GM13976 (cell line): ENCODE measurements at regions not wholly inside any gene's neighbourhood (a gene's known extent, or its start where the extent isn't known, plus 50 kb on each side); places are given as distances from the start of the nearest gene placed in this dataset.

Experiments used
- DNase-seq: peaks from one replicate; pipeline ENCODE4 v3.0.0; 2012; ENCODE audit warnings: low spot score
- in situ Hi-C: fragments of 300-500 bp; cut with MboI; formaldehyde crosslinking; loops from one replicate; pipeline ENCODE4 v1.12.0; 2022; ENCODE audit warnings: low sequenced_read_pairs, mixed read lengths, inconsistent platforms; ENCODE audit not compliant: unreplicated experiment
- TF ChIP-seq, protein P1 (sequence below): IDR thresholded peaks from 2 replicates; pipeline ENCODE4 v1.5.1; 2012; ENCODE audit warnings: borderline replicate concordance, mild to moderate bottlenecking; ENCODE audit not compliant: insufficient read depth; ENCODE audit errors: extremely low read depth, missing control alignments, control extremely low read depth

DNA sequence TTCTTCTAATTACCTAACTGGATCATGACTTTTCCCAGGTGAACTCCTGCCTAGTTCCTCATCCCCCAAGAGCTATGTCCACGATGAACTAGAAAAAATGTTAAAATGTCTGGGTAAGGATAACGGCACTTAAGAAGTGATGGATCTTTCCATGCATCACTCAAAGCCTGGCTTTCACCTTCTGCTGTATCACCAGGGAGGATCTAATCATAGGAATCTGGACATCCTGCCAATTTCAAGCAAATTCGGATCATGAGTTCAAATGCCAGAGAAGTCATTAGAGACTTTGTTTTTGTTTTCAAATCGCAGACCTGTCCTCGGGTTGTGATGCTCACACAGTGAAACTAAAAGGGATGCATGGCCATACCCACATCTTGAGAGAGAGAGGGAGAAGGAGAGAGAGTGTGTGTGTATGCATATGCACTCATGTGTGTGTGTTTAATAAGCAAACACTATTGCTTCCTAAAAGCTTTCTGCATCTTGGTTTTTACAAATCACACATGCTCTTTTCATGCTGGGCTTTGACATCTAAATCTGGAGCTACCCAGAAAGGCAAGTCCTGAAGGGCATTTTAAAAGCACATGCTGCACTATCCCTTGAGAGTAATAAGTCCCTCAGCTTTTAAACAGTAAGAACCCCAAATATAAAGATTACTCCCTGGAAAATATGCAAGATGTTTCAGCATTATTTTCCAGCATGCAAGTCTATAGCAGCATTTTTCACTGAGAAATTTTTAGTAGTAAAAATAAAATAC lies 524.6 kb upstream of the NOX3 start:
- in situ Hi-C loops: no loop called here
- TF ChIP-seq, protein P1, sequence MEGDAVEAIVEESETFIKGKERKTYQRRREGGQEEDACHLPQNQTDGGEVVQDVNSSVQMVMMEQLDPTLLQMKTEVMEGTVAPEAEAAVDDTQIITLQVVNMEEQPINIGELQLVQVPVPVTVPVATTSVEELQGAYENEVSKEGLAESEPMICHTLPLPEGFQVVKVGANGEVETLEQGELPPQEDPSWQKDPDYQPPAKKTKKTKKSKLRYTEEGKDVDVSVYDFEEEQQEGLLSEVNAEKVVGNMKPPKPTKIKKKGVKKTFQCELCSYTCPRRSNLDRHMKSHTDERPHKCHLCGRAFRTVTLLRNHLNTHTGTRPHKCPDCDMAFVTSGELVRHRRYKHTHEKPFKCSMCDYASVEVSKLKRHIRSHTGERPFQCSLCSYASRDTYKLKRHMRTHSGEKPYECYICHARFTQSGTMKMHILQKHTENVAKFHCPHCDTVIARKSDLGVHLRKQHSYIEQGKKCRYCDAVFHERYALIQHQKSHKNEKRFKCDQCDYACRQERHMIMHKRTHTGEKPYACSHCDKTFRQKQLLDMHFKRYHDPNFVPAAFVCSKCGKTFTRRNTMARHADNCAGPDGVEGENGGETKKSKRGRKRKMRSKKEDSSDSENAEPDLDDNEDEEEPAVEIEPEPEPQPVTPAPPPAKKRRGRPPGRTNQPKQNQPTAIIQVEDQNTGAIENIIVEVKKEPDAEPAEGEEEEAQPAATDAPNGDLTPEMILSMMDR: no peak

DNA sequence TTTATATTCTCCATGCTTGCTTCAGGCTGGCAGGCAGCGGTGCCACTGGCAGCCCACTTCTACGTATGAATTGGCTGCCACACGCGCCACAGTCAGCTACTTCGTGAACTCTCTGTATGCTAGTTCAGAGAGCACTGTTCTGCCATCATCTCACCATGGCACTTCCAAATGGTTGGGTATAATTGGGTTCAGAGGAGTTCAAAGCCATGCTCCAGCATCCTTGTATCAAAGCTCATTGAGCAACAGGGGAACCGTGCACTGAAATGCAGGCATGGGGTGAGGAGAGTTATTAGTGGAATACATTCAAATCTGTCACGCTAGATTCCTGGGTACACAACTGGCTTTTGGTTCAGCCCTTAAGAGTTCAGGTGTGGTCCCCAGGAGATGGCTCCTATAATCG lies 519.9 kb upstream of the NOX3 start:
- no peak for DNase-seq
- in situ Hi-C loops: no loop called here
- TF ChIP-seq, protein P1: no peak

More for the DNA sequence above, 524.6 kb upstream of the NOX3 start:
- no peak for DNase-seq

DNA sequence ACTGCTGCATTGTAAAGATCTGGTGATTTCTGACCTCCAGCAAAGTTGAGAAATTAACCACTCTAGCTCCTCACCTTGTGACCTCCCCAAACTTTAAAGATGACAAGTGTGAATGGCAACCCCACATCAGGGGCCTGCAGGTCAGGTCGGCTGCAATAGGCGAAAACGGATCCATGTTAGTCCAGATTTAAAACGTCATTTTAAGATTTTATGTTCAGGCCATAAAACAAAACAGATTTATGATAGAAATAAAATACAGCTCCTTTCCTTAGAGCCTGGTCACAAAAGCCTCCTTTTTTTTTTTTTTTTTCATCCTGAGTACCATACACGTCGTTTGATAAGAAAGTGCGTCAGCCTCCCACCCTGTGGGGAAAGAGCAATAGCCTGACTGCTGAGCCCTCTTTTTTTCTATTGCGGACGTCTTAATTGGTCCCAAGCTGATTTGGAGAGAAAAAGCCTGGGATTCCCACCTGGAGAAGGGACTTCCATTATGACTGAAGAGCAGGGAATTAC lies 519.2 kb upstream of the NOX3 start:
- DNase-seq: no peak
- in situ Hi-C loops: no loop called here
- TF ChIP-seq, protein P1: no peak

DNA sequence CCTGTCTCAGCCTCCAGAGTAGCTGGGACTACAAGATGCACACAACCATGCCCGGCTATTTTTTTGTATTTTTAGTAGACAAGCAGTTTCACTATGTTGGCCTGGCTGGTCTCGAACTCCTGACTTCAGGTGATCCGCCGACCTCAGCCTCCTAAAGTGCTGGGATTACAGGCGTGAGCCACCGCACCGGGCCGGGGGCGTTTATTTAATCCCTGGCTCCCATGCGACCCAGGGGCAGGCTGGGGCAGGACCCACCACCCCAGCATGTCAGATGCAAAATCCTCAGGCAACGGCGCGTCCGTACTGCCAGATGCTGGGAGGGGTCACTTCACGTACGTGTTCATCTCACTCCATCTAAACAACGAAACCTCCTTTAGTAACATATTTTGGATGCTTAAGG lies 518.7 kb upstream of the NOX3 start:
- TF ChIP-seq, protein P1: no peak
- in situ Hi-C loops: no loop called here
- no peak for DNase-seq

DNA sequence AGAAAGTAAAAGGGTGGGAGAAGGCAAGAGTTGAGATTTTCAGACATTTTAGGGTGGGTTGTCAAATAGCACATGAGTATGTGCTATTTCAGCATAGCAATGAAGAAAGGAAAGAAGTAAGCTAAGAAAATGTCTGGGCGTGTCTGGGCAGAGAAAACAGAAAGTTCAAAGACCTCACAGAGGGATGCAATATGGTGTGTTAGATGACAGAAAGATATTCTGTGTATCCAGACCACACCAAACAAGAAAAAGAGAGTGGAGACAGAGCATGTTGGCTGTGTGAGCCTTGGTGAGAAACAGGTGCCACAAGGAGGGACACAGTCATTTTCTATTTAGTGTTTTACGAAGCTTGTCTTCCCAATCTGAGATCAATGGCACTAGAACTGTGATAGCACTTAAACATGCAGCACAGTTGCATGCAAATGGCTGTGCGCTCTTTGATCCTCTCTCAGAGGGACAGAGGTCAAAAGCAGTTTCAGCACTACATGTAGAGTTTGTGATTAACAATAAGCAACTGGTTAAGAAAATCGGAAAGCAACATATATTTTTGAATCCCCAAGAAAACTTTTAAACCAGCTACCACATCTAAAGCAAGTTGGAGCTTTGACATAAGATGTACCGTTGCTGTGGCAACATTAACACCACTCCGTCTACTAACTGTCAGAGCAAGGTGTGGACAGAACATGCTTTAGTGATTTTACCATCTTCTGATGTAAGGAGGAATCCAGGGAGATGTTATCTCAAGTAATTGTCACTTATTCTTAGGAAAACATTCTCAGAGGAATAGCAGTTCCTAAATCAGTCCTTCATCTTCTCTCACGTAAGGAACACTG lies 515.5 kb upstream of the NOX3 start:
- in situ Hi-C loops: no loop called here
- TF ChIP-seq, protein P1: no peak
- DNase-seq: no peak

DNA sequence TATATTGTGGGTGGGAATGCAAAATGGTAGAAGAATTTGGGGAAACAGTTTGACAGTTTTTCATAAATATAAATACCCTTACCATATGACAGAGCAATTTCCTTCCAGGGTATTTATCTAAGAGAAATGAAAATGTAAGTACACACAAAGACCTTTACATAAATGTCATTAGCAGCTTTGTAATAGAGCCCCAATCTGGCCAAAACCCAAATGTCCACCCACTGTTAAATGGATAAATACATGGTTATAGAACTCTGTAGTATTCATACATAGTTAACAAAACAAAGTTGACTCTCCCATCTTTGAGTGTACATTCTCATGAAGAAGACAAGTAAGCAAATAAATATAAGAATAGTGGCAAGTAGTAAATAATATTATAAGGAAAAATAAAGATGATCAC lies 514.8 kb upstream of the NOX3 start:
- TF ChIP-seq, protein P1: no peak
- DNase-seq: no peak
- in situ Hi-C loops: no loop called here
